ENCODE measurements at regions not wholly inside any gene's neighbourhood (a gene's known extent, or its start where the extent isn't known, plus 50 kb on each side); places are given as distances from the start of the nearest gene placed in this dataset.

GRCh38 chr16:73504591-73505575 is 457.0 kb upstream of the ZFHX3 start:
- no peaks in the 10 kb centered on the region for H3K36me3 Mint-ChIP-seq
- peaks cover 0 to 3% (median 0%) of the 10 kb centered on the region in 5 donors for H3K27me3 Mint-ChIP-seq
- ATAC-seq (no peak), DNase-seq (no peak)
- POLR2A ChIA-PET: no interaction called here
- H3K4me1 Mint-ChIP-seq: peaks cover 0 to 2% (median 0%) of the 10 kb centered on the region in 4 donors
- H3K4me3 Mint-ChIP-seq: no peak overlapping the region
- H3K27ac Mint-ChIP-seq: no peak overlapping the region
- H3K9me3 Mint-ChIP-seq: peaks cover 0 to 3% (median 0%) of the 10 kb centered on the region in 9 donors

- ATAC-seq (no peak), DNase-seq (no peak)
- Mint-ChIP-seq H3K36me3 (no peaks in the 10 kb centered on the region), H3K4me3 (no peak overlapping the region), H3K27ac (no peak overlapping the region), H3K4me1 (no peaks in the 10 kb centered on the region), H3K9me3 (peaks cover 0 to 8% (median 0%) of the 10 kb centered on the region in 9 donors), H3K27me3 (peaks cover 0 to 3% (median 0%) of the 10 kb centered on the region in 5 donors)
- POLR2A ChIA-PET: no interaction called here
Observed at GRCh38 chr16:73503093-73503492, 455.2 kb upstream of the ZFHX3 start.

- H3K4me1 Mint-ChIP-seq: no peaks in the 10 kb centered on the region
- ATAC-seq (no peak), DNase-seq (no peak)
- peaks cover 1 to 7% (median 3%) of the 10 kb centered on the region in 5 donors for H3K27me3 Mint-ChIP-seq
- H3K27ac Mint-ChIP-seq: no peak overlapping the region
- no peaks in the 10 kb centered on the region for H3K36me3 Mint-ChIP-seq
- H3K9me3 Mint-ChIP-seq: peaks cover 0 to 11% (median 0%) of the 10 kb centered on the region in 9 donors
- POLR2A ChIA-PET: no interaction called here
- H3K4me3 Mint-ChIP-seq: no peak overlapping the region
Observed at GRCh38 chr16:73499276-73499675, 451.3 kb upstream of the ZFHX3 start.

- Mint-ChIP-seq H3K4me3 (no peak overlapping the region), H3K27me3 (peaks cover 6 to 35% (median 26%) of the 10 kb centered on the region in 5 donors), H3K4me1 (peaks cover 6 to 9% (median 8%) of the 10 kb centered on the region in 4 donors), H3K9me3 (peaks cover 0 to 9% (median 0%) of the 10 kb centered on the region in 9 donors), H3K27ac (no peak overlapping the region), H3K36me3 (peaks cover 0 to 2% (median 0%) of the 10 kb centered on the region in 3 donors)
- POLR2A ChIA-PET: no interaction called here
- DNase-seq (no peak), ATAC-seq (no peak)
Observed at GRCh38 chr16:73485880-73486279, 438.0 kb upstream of the ZFHX3 start.

- H3K4me1 Mint-ChIP-seq: peaks cover 6 to 9% (median 8%) of the 10 kb centered on the region in 4 donors
- ATAC-seq: no peak
- POLR2A ChIA-PET: no interaction called here
- H3K4me3 Mint-ChIP-seq: no peak overlapping the region
- H3K9me3 Mint-ChIP-seq: peaks cover 0 to 15% (median 1%) of the 10 kb centered on the region in 9 donors
- peaks cover 9 to 47% (median 28%) of the 10 kb centered on the region in 5 donors for H3K27me3 Mint-ChIP-seq
- DNase-seq: no peak
- no peak overlapping the region for H3K27ac Mint-ChIP-seq
- peaks cover 0 to 2% (median 0%) of the 10 kb centered on the region in 3 donors for H3K36me3 Mint-ChIP-seq
Observed at GRCh38 chr16:73483934-73484711, 436.2 kb upstream of the ZFHX3 start.

GRCh38 chr16:73483076-73483791 is 435.3 kb upstream of the ZFHX3 start:
- Mint-ChIP-seq H3K4me3 (peak overlapping the region in 7 of 10 donors; percentile 15 to 78 (median 64)), H3K27me3 (peaks cover 9 to 45% (median 29%) of the 10 kb centered on the region in 5 donors), H3K36me3 (peaks cover 0 to 2% (median 0%) of the 10 kb centered on the region in 3 donors), H3K9me3 (peaks cover 0 to 15% (median 1%) of the 10 kb centered on the region in 9 donors), H3K4me1 (peaks cover 6 to 9% (median 8%) of the 10 kb centered on the region in 4 donors), H3K27ac (peak overlapping the region in 1 of 10 donors; percentile 71)
- ATAC-seq (no peak), DNase-seq (no peak)
- POLR2A ChIA-PET: no interaction called here

GRCh38 chr16:73482310-73482709 is 434.4 kb upstream of the ZFHX3 start:
- POLR2A ChIA-PET: no interaction called here
- Mint-ChIP-seq H3K27ac (no peak overlapping the region), H3K36me3 (peaks cover 0 to 2% (median 0%) of the 10 kb centered on the region in 3 donors), H3K4me1 (peaks cover 6 to 9% (median 8%) of the 10 kb centered on the region in 4 donors), H3K4me3 (peak overlapping the region in 1 of 10 donors; percentile 26), H3K27me3 (peaks cover 9 to 38% (median 29%) of the 10 kb centered on the region in 5 donors), H3K9me3 (peaks cover 0 to 9% (median 1%) of the 10 kb centered on the region in 9 donors)
- no peak for DNase-seq
- ATAC-seq: no peak

- ATAC-seq: no peak
- Mint-ChIP-seq H3K9me3 (peaks cover 0 to 9% (median 0%) of the 10 kb centered on the region in 9 donors), H3K27ac (no peak overlapping the region), H3K36me3 (peaks cover 0 to 2% (median 0%) of the 10 kb centered on the region in 3 donors), H3K27me3 (peaks cover 9 to 29% (median 24%) of the 10 kb centered on the region in 5 donors), H3K4me3 (no peak overlapping the region), H3K4me1 (peaks cover 6 to 9% (median 8%) of the 10 kb centered on the region in 4 donors)
- DNase-seq: no peak
- POLR2A ChIA-PET: no interaction called here
Observed at GRCh38 chr16:73480381-73480780, 432.5 kb upstream of the ZFHX3 start.

GRCh38 chr16:73473713-73474112 is 425.8 kb upstream of the ZFHX3 start:
- no peak overlapping the region for H3K4me3 Mint-ChIP-seq
- ATAC-seq: no peak
- H3K9me3 Mint-ChIP-seq: peaks cover 0 to 4% (median 0%) of the 10 kb centered on the region in 9 donors
- DNase-seq: no peak
- H3K36me3 Mint-ChIP-seq: no peaks in the 10 kb centered on the region
- no peaks in the 10 kb centered on the region for H3K4me1 Mint-ChIP-seq
- no peak overlapping the region for H3K27ac Mint-ChIP-seq
- POLR2A ChIA-PET: no interaction called here
- H3K27me3 Mint-ChIP-seq: peaks cover 0 to 5% (median 0%) of the 10 kb centered on the region in 5 donors

- Mint-ChIP-seq H3K36me3 (no peaks in the 10 kb centered on the region), H3K9me3 (peaks cover 8 to 20% (median 10%) of the 10 kb centered on the region in 9 donors), H3K4me1 (no peaks in the 10 kb centered on the region), H3K27me3 (peaks cover 1 to 19% (median 10%) of the 10 kb centered on the region in 5 donors), H3K27ac (no peak overlapping the region), H3K4me3 (no peak overlapping the region)
- DNase-seq: no peak
- POLR2A ChIA-PET: no interaction called here
- no peak for ATAC-seq
Observed at GRCh38 chr16:73464834-73465233, 416.9 kb upstream of the ZFHX3 start.

- H3K4me3 Mint-ChIP-seq: no peak overlapping the region
- H3K36me3 Mint-ChIP-seq: no peaks in the 10 kb centered on the region
- peaks cover 0 to 26% (median 11%) of the 10 kb centered on the region in 9 donors for H3K9me3 Mint-ChIP-seq
- H3K27me3 Mint-ChIP-seq: peaks cover 0 to 10% (median 3%) of the 10 kb centered on the region in 5 donors
- no peaks in the 10 kb centered on the region for H3K4me1 Mint-ChIP-seq
- no peak for DNase-seq
- H3K27ac Mint-ChIP-seq: no peak overlapping the region
- ATAC-seq: no peak
- POLR2A ChIA-PET: no interaction called here
Observed at GRCh38 chr16:73459586-73459985, 411.7 kb upstream of the ZFHX3 start.

- H3K9me3 Mint-ChIP-seq: peaks cover 0 to 25% (median 11%) of the 10 kb centered on the region in 9 donors
Observed at GRCh38 chr16:73457851-73458250, 409.9 kb upstream of the ZFHX3 start.

More at GRCh38 chr16:73457851-73458250, 409.9 kb upstream of the ZFHX3 start:
- POLR2A ChIA-PET: no interaction called here
- DNase-seq (no peak), ATAC-seq (no peak)
- no peak overlapping the region for H3K27ac Mint-ChIP-seq
- H3K27me3 Mint-ChIP-seq: peaks cover 0 to 3% (median 0%) of the 10 kb centered on the region in 5 donors
- no peaks in the 10 kb centered on the region for H3K36me3 Mint-ChIP-seq
- H3K4me1 Mint-ChIP-seq: no peaks in the 10 kb centered on the region
- no peak overlapping the region for H3K4me3 Mint-ChIP-seq

All from naive thymus-derived CD8-positive, alpha-beta T cell (primary cell).